ENCODE measurements at regions not wholly inside any gene's neighbourhood (a gene's known extent, or its start where the extent isn't known, plus 50 kb on each side); places are given as distances from the start of the nearest gene placed in this dataset.
A peak's percentile ranks its signal among the peaks of the same experiment; 100 is the strongest.

- intact Hi-C loops (cut with DNase I): no loop called here
- no peaks in the 10 kb centered on the region for H3K36me3 ChIP-seq
- peak; percentile 68 for ATAC-seq
Observed at GRCh38 chr18:70415823-70416488, 127.1 kb downstream of the SOCS6 start.

GRCh38 chr18:70414315-70414900 lies 125.6 kb downstream of the SOCS6 start:
- TF ChIP-seq, protein P1, sequence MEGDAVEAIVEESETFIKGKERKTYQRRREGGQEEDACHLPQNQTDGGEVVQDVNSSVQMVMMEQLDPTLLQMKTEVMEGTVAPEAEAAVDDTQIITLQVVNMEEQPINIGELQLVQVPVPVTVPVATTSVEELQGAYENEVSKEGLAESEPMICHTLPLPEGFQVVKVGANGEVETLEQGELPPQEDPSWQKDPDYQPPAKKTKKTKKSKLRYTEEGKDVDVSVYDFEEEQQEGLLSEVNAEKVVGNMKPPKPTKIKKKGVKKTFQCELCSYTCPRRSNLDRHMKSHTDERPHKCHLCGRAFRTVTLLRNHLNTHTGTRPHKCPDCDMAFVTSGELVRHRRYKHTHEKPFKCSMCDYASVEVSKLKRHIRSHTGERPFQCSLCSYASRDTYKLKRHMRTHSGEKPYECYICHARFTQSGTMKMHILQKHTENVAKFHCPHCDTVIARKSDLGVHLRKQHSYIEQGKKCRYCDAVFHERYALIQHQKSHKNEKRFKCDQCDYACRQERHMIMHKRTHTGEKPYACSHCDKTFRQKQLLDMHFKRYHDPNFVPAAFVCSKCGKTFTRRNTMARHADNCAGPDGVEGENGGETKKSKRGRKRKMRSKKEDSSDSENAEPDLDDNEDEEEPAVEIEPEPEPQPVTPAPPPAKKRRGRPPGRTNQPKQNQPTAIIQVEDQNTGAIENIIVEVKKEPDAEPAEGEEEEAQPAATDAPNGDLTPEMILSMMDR (IDR thresholded peaks at IDR 0.05): no peak
- Histone ChIP-seq H3K4me1 (no peaks in the 10 kb centered on the region), H3K4me3 (no peak overlapping the region), H3K9me3 (no peaks in the 10 kb centered on the region), H3K27ac (no peak overlapping the region), H3K36me3 (no peaks in the 10 kb centered on the region), H3K27me3 (no peaks in the 10 kb centered on the region)
- intact Hi-C loops (cut with DNase I): no loop called here
- DNase-seq: no peak
- ATAC-seq: no peak

More at GRCh38 chr18:70415823-70416488, 127.1 kb downstream of the SOCS6 start:
- Histone ChIP-seq H3K27me3 (no peaks in the 10 kb centered on the region), H3K9me3 (no peaks in the 10 kb centered on the region), H3K4me3 (no peak overlapping the region), H3K27ac (no peak overlapping the region), H3K4me1 (peaks cover 0 to 14% of the 10 kb centered on the region in 2 donors)
- DNase-seq: no peak
- TF ChIP-seq, protein P1 (IDR thresholded peaks at IDR 0.05): no peak

- intact Hi-C loops (cut with DNase I): no loop called here
- ATAC-seq: no peak
- Histone ChIP-seq H3K4me1 (no peaks in the 10 kb centered on the region), H3K27ac (no peak overlapping the region), H3K4me3 (no peak overlapping the region), H3K27me3 (no peaks in the 10 kb centered on the region), H3K9me3 (no peaks in the 10 kb centered on the region), H3K36me3 (no peaks in the 10 kb centered on the region)
- DNase-seq: no peak
- TF ChIP-seq, protein P1 (IDR thresholded peaks at IDR 0.05): no peak
Observed at GRCh38 chr18:70413455-70413854, 124.6 kb downstream of the SOCS6 start.

GRCh38 chr18:70411876-70412435 lies 123.1 kb downstream of the SOCS6 start:
- TF ChIP-seq, protein P1 (IDR thresholded peaks at IDR 0.05): no peak
- Histone ChIP-seq H3K4me1 (no peaks in the 10 kb centered on the region), H3K36me3 (no peaks in the 10 kb centered on the region), H3K4me3 (no peak overlapping the region), H3K27me3 (no peaks in the 10 kb centered on the region), H3K9me3 (no peaks in the 10 kb centered on the region), H3K27ac (no peak overlapping the region)
- ATAC-seq (no peak), DNase-seq (no peak)
- intact Hi-C loops (cut with DNase I): no loop called here

GRCh38 chr18:70411307-70411706 lies 122.5 kb downstream of the SOCS6 start:
- DNase-seq: no peak
- Histone ChIP-seq H3K27ac (no peak overlapping the region), H3K9me3 (no peaks in the 10 kb centered on the region), H3K4me1 (no peaks in the 10 kb centered on the region), H3K27me3 (no peaks in the 10 kb centered on the region), H3K36me3 (no peaks in the 10 kb centered on the region), H3K4me3 (no peak overlapping the region)
- intact Hi-C loops (cut with DNase I): no loop called here
- ATAC-seq: no peak
- TF ChIP-seq, protein P1 (IDR thresholded peaks at IDR 0.05): no peak

Data from left lung (tissue), 4 donors.